NT2/D1 (cell line): ENCODE measurements at regions not wholly inside any gene's neighbourhood (a gene's known extent, or its start where the extent isn't known, plus 50 kb on each side); places are given as distances from the start of the nearest gene placed in this dataset.

Experiments used
- YY1 ChIP-seq: IDR thresholded peaks from 2 replicates; pipeline ENCODE4 v1.6.1; 2011; ENCODE audit not compliant: insufficient read length, insufficient read depth
- ZNF274 ChIP-seq: IDR thresholded peaks from 2 replicates; pipeline ENCODE4 v1.6.1; 2011; ENCODE audit warnings: mild to moderate bottlenecking, low read depth, low read length

- no peak for TF ChIP-seq ZNF274
- no peak for TF ChIP-seq YY1
Measured at GRCh38 chr5:40268088-40268487, 411.6 kb upstream of the PTGER4 start.
